ENCODE measurements at regions not wholly inside any gene's neighbourhood (a gene's known extent, or its start where the extent isn't known, plus 50 kb on each side); places are given as distances from the start of the nearest gene placed in this dataset.

- Histone ChIP-seq H3K27ac (ENCODE audit: insufficient read depth, low read length) (no peak overlapping the region), H3K4me3 (replicated peaks in 1 of 4; ENCODE audit: control extremely low read depth in 1 of 4, insufficient read depth in 1 of 4, low read depth in 3 of 4, low read length in 4 of 4) (no peak overlapping the region), H3K4me2 (ENCODE audit: extremely low read depth, insufficient read depth, low read length) (no peak overlapping the region), H3K9ac (ENCODE audit: insufficient read depth, low read length) (no peak overlapping the region), H3K36me3 (ENCODE audit: control insufficient read depth, insufficient read depth, low read length) (no peaks in the 10 kb centered on the region), H2AFZ (ENCODE audit: low read length) (no peak overlapping the region), H3K79me2 (ENCODE audit: control insufficient read depth, insufficient read depth, low read length) (no peaks in the 10 kb centered on the region), H3K9me3 (ENCODE audit: control insufficient read depth, insufficient read depth, low read depth, low read length) (no peaks in the 10 kb centered on the region), H4K20me1 (ENCODE audit: control insufficient read depth, extremely low read depth, insufficient read depth, low read length) (no peaks in the 10 kb centered on the region), H3K27me3 (ENCODE audit: control insufficient read depth, insufficient read depth, low read length) (no peaks in the 10 kb centered on the region), H3K4me1 (ENCODE audit: control insufficient read depth, extremely low read depth, insufficient read depth, low read length) (no peaks in the 10 kb centered on the region)
- TF ChIP-seq CTCF (conservative IDR thresholded peaks at IDR 0.05 in 1 of 2, IDR thresholded peaks at IDR 0.05 in 1 of 2; ENCODE audit: low read depth in 1 of 2, low read length in 2 of 2) (no peak), EZH2 (IDR thresholded peaks at IDR 0.05; ENCODE audit: low read length, missing control alignments) (no peak)
- DNase-seq (ENCODE audit: low read depth in 2 of 2), result no peak
Observed at GRCh38 chr20:55650657-55651360, 354.5 kb downstream of the CBLN4 start.

GRCh38 chr20:55649254-55649653 lies 356.1 kb downstream of the CBLN4 start:
- H3K36me3 ChIP-seq (ENCODE audit: control insufficient read depth, insufficient read depth, low read length), result no peaks in the 10 kb centered on the region
- no peaks in the 10 kb centered on the region for H3K27me3 ChIP-seq (ENCODE audit: control insufficient read depth, insufficient read depth, low read length)
- H3K9ac ChIP-seq (ENCODE audit: insufficient read depth, low read length), result no peak overlapping the region
- H3K27ac ChIP-seq (ENCODE audit: insufficient read depth, low read length), result no peak overlapping the region
- no peak overlapping the region for H3K4me3 ChIP-seq (replicated peaks in 1 of 4; ENCODE audit: control extremely low read depth in 1 of 4, insufficient read depth in 1 of 4, low read depth in 3 of 4, low read length in 4 of 4)
- TF ChIP-seq EZH2 (IDR thresholded peaks at IDR 0.05; ENCODE audit: low read length, missing control alignments) (no peak), CTCF (conservative IDR thresholded peaks at IDR 0.05 in 1 of 2, IDR thresholded peaks at IDR 0.05 in 1 of 2; ENCODE audit: low read depth in 1 of 2, low read length in 2 of 2) (no peak)
- no peaks in the 10 kb centered on the region for H4K20me1 ChIP-seq (ENCODE audit: control insufficient read depth, extremely low read depth, insufficient read depth, low read length)
- H3K79me2 ChIP-seq (ENCODE audit: control insufficient read depth, insufficient read depth, low read length), result no peaks in the 10 kb centered on the region
- H3K4me1 ChIP-seq (ENCODE audit: control insufficient read depth, extremely low read depth, insufficient read depth, low read length), result no peaks in the 10 kb centered on the region
- H3K9me3 ChIP-seq (ENCODE audit: control insufficient read depth, insufficient read depth, low read depth, low read length), result no peaks in the 10 kb centered on the region
- DNase-seq (ENCODE audit: low read depth in 2 of 2), result no peak
- H3K4me2 ChIP-seq (ENCODE audit: extremely low read depth, insufficient read depth, low read length), result no peak overlapping the region
- H2AFZ ChIP-seq (ENCODE audit: low read length), result no peak overlapping the region

GRCh38 chr20:55646851-55647250 lies 358.5 kb downstream of the CBLN4 start:
- Histone ChIP-seq H3K4me1 (ENCODE audit: control insufficient read depth, extremely low read depth, insufficient read depth, low read length) (no peaks in the 10 kb centered on the region), H3K9me3 (ENCODE audit: control insufficient read depth, insufficient read depth, low read depth, low read length) (no peaks in the 10 kb centered on the region), H3K4me3 (replicated peaks in 1 of 4; ENCODE audit: control extremely low read depth in 1 of 4, insufficient read depth in 1 of 4, low read depth in 3 of 4, low read length in 4 of 4) (no peak overlapping the region), H3K27me3 (ENCODE audit: control insufficient read depth, insufficient read depth, low read length) (no peaks in the 10 kb centered on the region), H3K4me2 (ENCODE audit: extremely low read depth, insufficient read depth, low read length) (no peak overlapping the region), H3K79me2 (ENCODE audit: control insufficient read depth, insufficient read depth, low read length) (no peaks in the 10 kb centered on the region), H3K36me3 (ENCODE audit: control insufficient read depth, insufficient read depth, low read length) (no peaks in the 10 kb centered on the region), H3K27ac (ENCODE audit: insufficient read depth, low read length) (no peak overlapping the region), H4K20me1 (ENCODE audit: control insufficient read depth, extremely low read depth, insufficient read depth, low read length) (no peaks in the 10 kb centered on the region), H3K9ac (ENCODE audit: insufficient read depth, low read length) (no peak overlapping the region), H2AFZ (ENCODE audit: low read length) (no peak overlapping the region)
- no peak for TF ChIP-seq CTCF (conservative IDR thresholded peaks at IDR 0.05 in 1 of 2, IDR thresholded peaks at IDR 0.05 in 1 of 2; ENCODE audit: low read depth in 1 of 2, low read length in 2 of 2)
- no peak for TF ChIP-seq EZH2 (IDR thresholded peaks at IDR 0.05; ENCODE audit: low read length, missing control alignments)
- DNase-seq (ENCODE audit: low read depth in 2 of 2), result no peak

Data from fibroblast of lung (primary cell).